ENCODE measurements at regions not wholly inside any gene's neighbourhood (a gene's known extent, or its start where the extent isn't known, plus 50 kb on each side); places are given as distances from the start of the nearest gene placed in this dataset.
"Not testable (repeated sequence)": the region's sequence is repeated elsewhere in the genome, so short reads cannot be mapped to it uniquely, and the experiment has no call there.

- no peak for DNase-seq
These were observed 493.4 kb downstream of the TNS3 start for GRCh38 chr7:47088329-47089067.

GRCh38 chr7:47087866-47088265 is 494.0 kb downstream of the TNS3 start:
- no peak for DNase-seq

- no peak for DNase-seq
These were observed 496.2 kb downstream of the TNS3 start for GRCh38 chr7:47085491-47086275.

- no peak for DNase-seq
These were observed 498.2 kb downstream of the TNS3 start for GRCh38 chr7:47083476-47084250.

GRCh38 chr7:47080816-47081215 is 501.1 kb downstream of the TNS3 start:
- no peak for DNase-seq

GRCh38 chr7:47078241-47078640 is 503.7 kb downstream of the TNS3 start:
- no peak for DNase-seq

- DNase-seq = no peak
These were observed 507.2 kb downstream of the TNS3 start for GRCh38 chr7:47074702-47075153.

GRCh38 chr7:47073284-47073683 is 508.6 kb downstream of the TNS3 start:
- DNase-seq = no peak

- DNase-seq = no peak
These were observed 510.0 kb downstream of the TNS3 start for GRCh38 chr7:47071866-47072265.

- no peak for DNase-seq
These were observed 512.4 kb downstream of the TNS3 start for GRCh38 chr7:47069385-47070076.

- DNase-seq = no peak
These were observed 514.8 kb downstream of the TNS3 start for GRCh38 chr7:47066976-47067614.

- DNase-seq = no peak
These were observed 525.2 kb downstream of the TNS3 start for GRCh38 chr7:47056731-47057130.

- DNase-seq = not testable (repeated sequence)
These were observed 529.2 kb downstream of the TNS3 start for GRCh38 chr7:47052541-47053208.

GRCh38 chr7:47049234-47049774 is 532.6 kb downstream of the TNS3 start:
- DNase-seq = no peak

- no peak for DNase-seq
These were observed 534.5 kb downstream of the TNS3 start for GRCh38 chr7:47047384-47047783.

- DNase-seq = no peak
These were observed 535.0 kb downstream of the TNS3 start for GRCh38 chr7:47046949-47047348.

GRCh38 chr7:47045207-47046051 is 536.5 kb downstream of the TNS3 start:
- no peak for DNase-seq

GRCh38 chr7:47044625-47045024 is 537.3 kb downstream of the TNS3 start:
- no peak for DNase-seq

GRCh38 chr7:47043304-47043703 is 538.6 kb downstream of the TNS3 start:
- no peak for DNase-seq

GRCh38 chr7:47042669-47043068 is 539.2 kb downstream of the TNS3 start:
- DNase-seq = no peak

Data from bone marrow (tissue), 2 donors.